ENCODE measurements at regions not wholly inside any gene's neighbourhood (a gene's known extent, or its start where the extent isn't known, plus 50 kb on each side); places are given as distances from the start of the nearest gene placed in this dataset.

GRCh38 chr15:35293353-35294130 lies 208.4 kb upstream of the NANOGP8 start:
- Histone ChIP-seq H3K9ac (ENCODE audit: insufficient read depth in 1 of 2, low read depth in 2 of 2, low read length in 2 of 2) (no peak overlapping the region), H3K4me3 (no peak overlapping the region), H3K36me3 (ENCODE audit: control insufficient read depth, insufficient read depth, low read length) (no peaks in the 10 kb centered on the region), H3K4me2 (ENCODE audit: insufficient read depth, low read length) (no peak overlapping the region), H3K4me1 (replicated peaks in 1 of 2; ENCODE audit: control insufficient read depth in 2 of 2, insufficient read depth in 2 of 2, low read length in 2 of 2) (peaks cover 0 to 3% of the 10 kb centered on the region in 2 experiments; a peak in 1 of 5 replicates), H3K9me1 (ENCODE audit: control insufficient read depth, insufficient read depth, low read length) (no peaks in the 10 kb centered on the region), H2AFZ (ENCODE audit: low read depth, low read length) (no peak overlapping the region), H4K20me1 (replicated peaks; ENCODE audit: control insufficient read depth, insufficient read depth, low read length) (no peaks in the 10 kb centered on the region), H3K27ac (ENCODE audit: extremely low read depth, low read depth, low read length) (no peak overlapping the region), H3K27me3 (ENCODE audit: control insufficient read depth in 2 of 2, insufficient read depth in 2 of 2, low read length in 2 of 2) (no peaks in the 10 kb centered on the region), H3K9me3 (replicated peaks; ENCODE audit: control insufficient read depth, insufficient read depth, low read depth, low read length) (no peaks in the 10 kb centered on the region), H3K79me2 (ENCODE audit: control insufficient read depth, insufficient read depth, low read length) (no peaks in the 10 kb centered on the region)
- peak; percentile 78 for ATAC-seq
- intact Hi-C loops (cut with micrococcal nuclease) (no loop called here), in situ Hi-C loops (cut with MboI) (loop anchor here (25.0 kb wide), 2 partner anchors 206 to 1844 kb away; partner anchors contain the start of gene NANOGP8)
- no TSS peak for BruUV-seq (replicated peaks)
- CTCF ChIA-PET (ENCODE audit: low intra/inter-chr PET ratio), result interaction anchor here (1.3 kb wide), 1 partner anchor 151 kb away, joined by 3 read pairs; no protein-coding TSS in a partner anchor
- FAIRE-seq, result peak; percentile 44
- DNase-seq (ENCODE audit: extremely low read depth in 1 of 4, low spot score in 3 of 4), result peak; percentile 7 to 42 (median 19)
- WGBS (ENCODE audit: insufficient coverage, low coverage, missing lambda C conversion rate), result 16% methylated on average over 4 of the region's 4 CpGs
- POLR2A ChIA-PET, result no interaction called here
- no peak for TF ChIP-seq HDAC8 (tag; IDR thresholded peaks at IDR 0.05)
- TF ChIP-seq CHAMP1 (IDR thresholded peaks at IDR 0.05), result peak; percentile 36; the same call in 1 of the 2 replicates
- TF ChIP-seq TEAD4 (IDR thresholded peaks at IDR 0.05; ENCODE audit: low read length), result peak; percentile 76
- no peak for TF ChIP-seq TEAD4 (CRISPR knock-in tag; IDR thresholded peaks at IDR 0.05; ENCODE audit: borderline replicate concordance)
- peak; percentile 80 for TF ChIP-seq JUND (IDR thresholded peaks at IDR 0.05; ENCODE audit: borderline replicate concordance, low read depth, low read length)
- TF ChIP-seq JUND (tag; IDR thresholded peaks at IDR 0.05; ENCODE audit: borderline replicate concordance, low read depth, low read length), result peak; percentile 85; the same call in 2 of the 3 replicates
- TF ChIP-seq CTCFL (IDR thresholded peaks at IDR 0.05; ENCODE audit: borderline replicate concordance, insufficient read depth, low read depth, low read length, poor library complexity, severe bottlenecking), result peak; percentile 5
- TF ChIP-seq NR2C1 (IDR thresholded peaks at IDR 0.05), result no peak
- TF ChIP-seq NR2C1 (tag; IDR thresholded peaks at IDR 0.05), result 0 out of 2 replicates have a peak, but pooled peaks have one; percentile 8
